SK-N-SH (cell line): ENCODE measurements at regions not wholly inside any gene's neighbourhood (a gene's known extent, or its start where the extent isn't known, plus 50 kb on each side); places are given as distances from the start of the nearest gene placed in this dataset.
"Not testable (repeated sequence)": the region's sequence is repeated elsewhere in the genome, so short reads cannot be mapped to it uniquely, and the experiment has no call there.

Experiments used
- CTCF ChIA-PET: fragments of 300-600, 350-600 bp; formaldehyde crosslinking; extraction: SDS; loops from one replicate; lab custom pipeline; 2021; lab: Yijun Ruan, JAX
- POLR2A ChIA-PET: fragments of 350-600 bp; sonication (Branson Sonifier 250); formaldehyde crosslinking; extraction: SDS; loops from one replicate; lab custom pipeline; 2020; ENCODE audit warnings: antibody characterized with exemption, inconsistent platforms; lab: Yijun Ruan, JAX
- DNase-seq: peaks from one replicate; pipeline ENCODE4 v3.0.0; 2012
- H2AFZ ChIP-seq: fragments of 200-600 bp; sonication (generic); 2 replicates; pipeline ENCODE4 v1.8.1; 2016; ENCODE audit warnings: antibody characterized with exemption, mild to moderate bottlenecking, low read depth
- H3F3A ChIP-seq: fragments of 200-600 bp; sonication (generic); replicated peaks from 2 replicates; pipeline ENCODE3; 2016; ENCODE audit warnings: antibody characterized with exemption, mild to moderate bottlenecking; ENCODE audit not compliant: insufficient read depth
- H3K27ac ChIP-seq, 2 experiments: fragments of 200-500 bp in 1 of 2; fragments of 200-600 bp in 1 of 2; sonication (Bioruptor generic) in 1 of 2; sonication (generic), shearing (Covaris generic) in 1 of 2; 2 replicates each; pipeline versions ENCODE4 v1.5.1 to v1.6.1; 2014 to 2016; ENCODE audit warnings: low read depth in 2 of 2, inconsistent platforms in 1 of 2, low read length in 1 of 2, mild to moderate bottlenecking in 1 of 2, mixed read lengths in 1 of 2
- H3K27me3 ChIP-seq: fragments of 200-600 bp; sonication (generic), shearing (Covaris generic); 2 replicates; pipeline ENCODE4 v1.6.1; 2016; ENCODE audit warnings: mixed run types; ENCODE audit not compliant: insufficient read depth
- H3K36me3 ChIP-seq, 2 experiments: fragments of 200-500 bp in 1 of 2; fragments of 200-600 bp in 1 of 2; sonication (Bioruptor generic) in 1 of 2; sonication (generic) in 1 of 2; replicated peaks in 1 of 2; 2 replicates each; pipeline versions ENCODE3 to v1.5.1; 2014 to 2016; ENCODE audit warnings: low read length in 1 of 2, mild to moderate bottlenecking in 1 of 2; ENCODE audit not compliant: insufficient read depth in 2 of 2, control insufficient read depth in 1 of 2
- H3K4me1 ChIP-seq, 2 experiments: fragments of 200-500 bp in 1 of 2; fragments of 200-600 bp in 1 of 2; sonication (Bioruptor generic) in 1 of 2; sonication (generic), shearing (Covaris generic) in 1 of 2; 2 replicates each; pipeline versions ENCODE4 v1.5.1 to v1.6.1; 2014 to 2016; ENCODE audit warnings: low read depth in 1 of 2, low read length in 1 of 2, mixed run types in 1 of 2; ENCODE audit not compliant: insufficient read depth in 2 of 2, control insufficient read depth in 1 of 2
- H3K4me2 ChIP-seq: fragments of 200-600 bp; sonication (generic), shearing (Covaris generic); 2 replicates; pipeline ENCODE4 v1.6.1; 2017; ENCODE audit warnings: mixed run types
- H3K4me3 ChIP-seq, 2 experiments: fragments of 200-500 bp in 1 of 2; fragments of 200-600 bp in 1 of 2; sonication (Bioruptor generic) in 1 of 2; sonication (generic), shearing (Covaris generic) in 1 of 2; 2 replicates each; pipeline versions ENCODE4 v1.5.1 to v1.8.1; 2014 to 2016; ENCODE audit warnings: low read depth in 2 of 2, inconsistent platforms in 1 of 2, low read length in 1 of 2, mild to moderate bottlenecking in 1 of 2, mixed read lengths in 1 of 2, moderate library complexity in 1 of 2
- H3K79me2 ChIP-seq: fragments of 200-600 bp; sonication (generic); 2 replicates; pipeline ENCODE4 v1.8.1; 2017; ENCODE audit warnings: mild to moderate bottlenecking; ENCODE audit not compliant: insufficient read depth
- H3K9ac ChIP-seq: fragments of 200-600 bp; sonication (generic); 2 replicates; pipeline ENCODE4 v1.6.1; 2017; ENCODE audit warnings: mixed run types
- H3K9me2 ChIP-seq: fragments of 200-600 bp; sonication (generic); 2 replicates; pipeline ENCODE4 v1.6.1; 2017; ENCODE audit warnings: mixed run types
- H3K9me3 ChIP-seq: fragments of 200-600 bp; sonication (generic); 2 replicates; pipeline ENCODE4 v1.6.1; 2017; ENCODE audit warnings: mixed run types, mild to moderate bottlenecking, moderate library complexity
- H4K20me1 ChIP-seq: fragments of 200-600 bp; sonication (generic); 2 replicates; pipeline ENCODE4 v1.6.1; 2017; ENCODE audit warnings: mild to moderate bottlenecking, mixed run types; ENCODE audit not compliant: insufficient read depth
- CHD2 ChIP-seq: fragments of 150-350 bp; IDR thresholded peaks from 2 replicates; pipeline ENCODE4 v1.6.1; 2018; ENCODE audit warnings: low read length; ENCODE audit not compliant: partially characterized antibody
- EZH2phosphoT487 ChIP-seq: fragments of 200-600 bp; sonication (generic); IDR thresholded peaks from 2 replicates; pipeline ENCODE4 v1.6.1; 2017; ENCODE audit warnings: low read depth, mixed run types, mild to moderate bottlenecking, antibody characterized with exemption, moderate library complexity, borderline replicate concordance
- FOXJ3 ChIP-seq: sonication (generic); formaldehyde crosslinking; IDR thresholded peaks from 2 replicates; pipeline ENCODE4 v1.5.1; 2020; ENCODE audit warnings: mild to moderate bottlenecking, missing genetic modification reagents
- GATA2 ChIP-seq: sonication (generic); formaldehyde crosslinking; IDR thresholded peaks from 2 replicates; pipeline ENCODE4 v1.5.0; 2020; ENCODE audit warnings: mild to moderate bottlenecking, missing genetic modification reagents
- MAX ChIP-seq: IDR thresholded peaks from 2 replicates; pipeline ENCODE4 v1.4.0; 2012; ENCODE audit warnings: low read depth
- MEF2A ChIP-seq: IDR thresholded peaks from 2 replicates; pipeline ENCODE4 v1.4.0; 2012; ENCODE audit warnings: low read depth, borderline replicate concordance
- MXI1 ChIP-seq: IDR thresholded peaks from 2 replicates; pipeline ENCODE4 v1.6.1; 2012; ENCODE audit warnings: mild to moderate bottlenecking, low read depth, low read length, improper control_type of control experiment
- NFIC ChIP-seq: IDR thresholded peaks from 2 replicates; pipeline ENCODE4 v1.4.0; 2012; ENCODE audit warnings: borderline replicate concordance
- NRF1 ChIP-seq: IDR thresholded peaks from 2 replicates; pipeline ENCODE4 v1.6.1; 2012; ENCODE audit warnings: low read depth, mild to moderate bottlenecking, low read length
- POLR2AphosphoS5 ChIP-seq: IDR thresholded peaks from 2 replicates; pipeline ENCODE4 v1.6.1; 2012; ENCODE audit warnings: low read depth, low read length
- RAD21 ChIP-seq: IDR thresholded peaks from 2 replicates; pipeline ENCODE4 v1.6.1; 2012; ENCODE audit warnings: mild to moderate bottlenecking, low read length
- RCOR1 ChIP-seq: fragments of 150-350 bp; IDR thresholded peaks from 2 replicates; pipeline ENCODE4 v1.6.1; 2017; ENCODE audit warnings: antibody characterized with exemption, low read length
- RXRA ChIP-seq: IDR thresholded peaks from 2 replicates; pipeline ENCODE4 v1.4.0; 2012; ENCODE audit warnings: low read depth, mild to moderate bottlenecking, borderline replicate concordance
- SIN3A ChIP-seq: IDR thresholded peaks from 2 replicates; pipeline ENCODE4 v1.6.1; 2012; ENCODE audit warnings: low read depth, mild to moderate bottlenecking, low read length, moderate library complexity, borderline replicate concordance
- SMC3 ChIP-seq: IDR thresholded peaks from 2 replicates; pipeline ENCODE4 v1.6.1; 2012; ENCODE audit warnings: low read depth, low read length, improper control_type of control experiment
- TCF12 ChIP-seq: IDR thresholded peaks from 2 replicates; pipeline ENCODE4 v1.4.0; 2012
- TEAD4 ChIP-seq: IDR thresholded peaks from 2 replicates; pipeline ENCODE4 v1.4.0; 2012; ENCODE audit warnings: mild to moderate bottlenecking, borderline replicate concordance; ENCODE audit not compliant: insufficient read depth
- USF1 ChIP-seq: IDR thresholded peaks from 2 replicates; pipeline ENCODE4 v1.4.0; 2012; ENCODE audit warnings: low read depth, borderline replicate concordance
- YY1 ChIP-seq: IDR thresholded peaks from 2 replicates; pipeline ENCODE4 v1.4.0; 2012; ENCODE audit warnings: low read depth, mild to moderate bottlenecking
- WGBS: methylation state at CpG from one replicate; pipeline ENCODE4 v1.1.6; 2017; ENCODE audit warnings: low lambda C conversion rate; 5-methylcytosine and 5-hydroxymethylcytosine counted together
- TF ChIP-seq, protein P1 (sequence below): IDR thresholded peaks from 2 replicates; pipeline ENCODE4; 2012
- TF ChIP-seq, protein P2 (sequence below): fragments of 200-600 bp; sonication (generic); IDR thresholded peaks from 2 replicates; pipeline ENCODE4 v1.6.1; 2017; ENCODE audit warnings: antibody characterized with exemption, mild to moderate bottlenecking, moderate library complexity

- H3K9me2 ChIP-seq: no peaks in the 10 kb centered on the region
- H3K4me1 ChIP-seq: peaks cover 0 to 3% of the 10 kb centered on the region in 2 experiments; a peak in 1 of 4 replicates
- TF ChIP-seq RXRA: no peak
- no peak for TF ChIP-seq YY1
- no peak for TF ChIP-seq MXI1
- no peak for TF ChIP-seq SMC3
- TF ChIP-seq, protein P1, sequence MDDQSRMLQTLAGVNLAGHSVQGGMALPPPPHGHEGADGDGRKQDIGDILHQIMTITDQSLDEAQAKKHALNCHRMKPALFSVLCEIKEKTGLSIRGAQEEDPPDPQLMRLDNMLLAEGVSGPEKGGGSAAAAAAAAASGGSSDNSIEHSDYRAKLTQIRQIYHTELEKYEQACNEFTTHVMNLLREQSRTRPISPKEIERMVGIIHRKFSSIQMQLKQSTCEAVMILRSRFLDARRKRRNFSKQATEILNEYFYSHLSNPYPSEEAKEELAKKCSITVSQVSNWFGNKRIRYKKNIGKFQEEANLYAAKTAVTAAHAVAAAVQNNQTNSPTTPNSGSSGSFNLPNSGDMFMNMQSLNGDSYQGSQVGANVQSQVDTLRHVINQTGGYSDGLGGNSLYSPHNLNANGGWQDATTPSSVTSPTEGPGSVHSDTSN: no peak
- TF ChIP-seq, all 33 proteins: peak for 0
- ChIA-PET CTCF (no interaction called here), POLR2A (no interaction called here)
- no peak overlapping the region for H3K9ac ChIP-seq
- H3K9me3 ChIP-seq: no peaks in the 10 kb centered on the region
- H3K27me3 ChIP-seq: no peaks in the 10 kb centered on the region
- H3K4me3 ChIP-seq: no peak overlapping the region
- H3K79me2 ChIP-seq: no peaks in the 10 kb centered on the region
- H3K27ac ChIP-seq: no peak overlapping the region
- no peaks in the 10 kb centered on the region for H3K36me3 ChIP-seq
- no peaks in the 10 kb centered on the region for H4K20me1 ChIP-seq
- H3F3A ChIP-seq: no peaks in the 10 kb centered on the region
- no peak for DNase-seq
- WGBS: 40% methylated on average over 1 of the region's 1 CpG
- no peak overlapping the region for H3K4me2 ChIP-seq
- no peak overlapping the region for H2AFZ ChIP-seq
Observed at GRCh38 chr12:118544569-118544968, 168.2 kb downstream of the SUDS3 start.

DNA sequence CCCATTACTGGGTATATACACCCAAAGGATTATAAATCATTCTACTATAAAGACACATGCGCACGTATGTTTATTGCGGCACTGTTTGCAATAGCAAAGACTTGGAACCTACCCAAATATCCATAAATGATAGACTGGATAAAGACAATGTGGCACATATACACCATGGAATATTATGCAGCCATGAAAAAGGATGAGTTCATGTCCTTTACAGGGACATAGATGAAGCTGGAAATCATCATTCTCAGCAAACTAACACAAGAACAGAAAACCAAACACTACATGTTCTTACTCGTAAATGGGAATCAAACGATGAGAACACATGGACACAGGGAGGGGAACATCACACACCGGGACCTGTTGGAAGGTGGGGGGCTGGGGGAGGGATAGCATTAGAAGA lies 171.3 kb downstream of the SUDS3 start:
- H3K4me2 ChIP-seq, H3K9me2 ChIP-seq, H3K9ac ChIP-seq, H3K27me3 ChIP-seq, POLR2A ChIA-PET, H2AFZ ChIP-seq, H3K9me3 ChIP-seq, CTCF ChIA-PET, H3K4me3 ChIP-seq, H4K20me1 ChIP-seq, H3F3A ChIP-seq, H3K36me3 ChIP-seq, H3K27ac ChIP-seq, H3K79me2 ChIP-seq, H3K4me1 ChIP-seq, DNase-seq: not testable (repeated sequence)
- WGBS: 60% methylated on average over 6 of the region's 6 CpGs

DNA sequence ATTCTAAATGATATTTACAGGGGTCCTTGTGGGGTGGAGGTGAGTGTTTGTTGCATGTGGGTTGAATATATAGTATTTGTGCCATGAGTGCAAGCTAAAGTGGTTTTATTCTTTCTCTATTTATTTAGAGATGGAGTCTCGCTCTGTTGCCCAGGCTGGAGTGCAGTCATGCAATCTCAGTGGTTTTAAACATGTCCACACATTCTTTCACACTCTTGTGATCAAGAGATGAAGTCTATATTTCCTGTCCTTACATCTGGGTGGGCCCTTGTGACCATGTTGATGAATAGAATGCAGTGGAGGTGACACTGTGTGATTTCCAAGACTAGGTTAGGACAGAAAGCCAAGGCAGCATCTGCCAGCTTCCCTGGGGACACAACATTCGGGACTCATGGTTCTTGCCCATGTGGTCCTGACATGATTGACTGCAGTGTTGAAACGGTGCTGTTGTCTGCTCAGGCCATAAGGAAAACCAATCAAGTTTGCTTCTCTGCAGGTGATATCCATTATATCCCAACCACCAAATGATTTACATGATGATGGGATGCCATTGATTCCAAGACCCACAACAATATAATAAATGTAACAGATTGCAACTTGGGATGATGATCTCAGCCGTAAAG lies 172.6 kb downstream of the SUDS3 start:
- H3K9me3 ChIP-seq: no peaks in the 10 kb centered on the region
- H3K4me2 ChIP-seq: no peak overlapping the region
- H3K79me2 ChIP-seq: no peaks in the 10 kb centered on the region
- H3K9ac ChIP-seq: no peak overlapping the region
- no peak for DNase-seq
- CTCF ChIA-PET: no interaction called here
- POLR2A ChIA-PET: no interaction called here
- H3F3A ChIP-seq: no peaks in the 10 kb centered on the region
- no peaks in the 10 kb centered on the region for H3K9me2 ChIP-seq
- H3K36me3 ChIP-seq: no peaks in the 10 kb centered on the region
- peaks cover 0 to 4% of the 10 kb centered on the region in 2 experiments; a peak in 1 of 4 replicates for H3K4me1 ChIP-seq
- TF ChIP-seq FOXJ3 (CRISPR knock-in tag) (no peak), POLR2AphosphoS5 (no peak), CHD2 (no peak), SIN3A (no peak), RCOR1 (no peak), RAD21 (no peak), NFIC (no peak), NRF1 (no peak), MEF2A (no peak), USF1 (no peak), YY1 (no peak), TCF12 (no peak), EZH2phosphoT487 (no peak), MAX (no peak), SMC3 (no peak), TEAD4 (no peak), GATA2 (CRISPR knock-in tag) (no peak)
- TF ChIP-seq, protein P2, sequence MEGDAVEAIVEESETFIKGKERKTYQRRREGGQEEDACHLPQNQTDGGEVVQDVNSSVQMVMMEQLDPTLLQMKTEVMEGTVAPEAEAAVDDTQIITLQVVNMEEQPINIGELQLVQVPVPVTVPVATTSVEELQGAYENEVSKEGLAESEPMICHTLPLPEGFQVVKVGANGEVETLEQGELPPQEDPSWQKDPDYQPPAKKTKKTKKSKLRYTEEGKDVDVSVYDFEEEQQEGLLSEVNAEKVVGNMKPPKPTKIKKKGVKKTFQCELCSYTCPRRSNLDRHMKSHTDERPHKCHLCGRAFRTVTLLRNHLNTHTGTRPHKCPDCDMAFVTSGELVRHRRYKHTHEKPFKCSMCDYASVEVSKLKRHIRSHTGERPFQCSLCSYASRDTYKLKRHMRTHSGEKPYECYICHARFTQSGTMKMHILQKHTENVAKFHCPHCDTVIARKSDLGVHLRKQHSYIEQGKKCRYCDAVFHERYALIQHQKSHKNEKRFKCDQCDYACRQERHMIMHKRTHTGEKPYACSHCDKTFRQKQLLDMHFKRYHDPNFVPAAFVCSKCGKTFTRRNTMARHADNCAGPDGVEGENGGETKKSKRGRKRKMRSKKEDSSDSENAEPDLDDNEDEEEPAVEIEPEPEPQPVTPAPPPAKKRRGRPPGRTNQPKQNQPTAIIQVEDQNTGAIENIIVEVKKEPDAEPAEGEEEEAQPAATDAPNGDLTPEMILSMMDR: no peak
- no peak overlapping the region for H3K4me3 ChIP-seq
- H4K20me1 ChIP-seq: no peaks in the 10 kb centered on the region
- 12% methylated on average over 4 of the region's 4 CpGs for WGBS
- no peak overlapping the region for H2AFZ ChIP-seq
- no peaks in the 10 kb centered on the region for H3K27me3 ChIP-seq
- H3K27ac ChIP-seq: no peak overlapping the region
